ENCODE measurements at regions not wholly inside any gene's neighbourhood (a gene's known extent, or its start where the extent isn't known, plus 50 kb on each side); places are given as distances from the start of the nearest gene placed in this dataset.
A peak's percentile ranks its signal among the peaks of the same experiment; 100 is the strongest.

GRCh38 chr6:159466926-159467325 is 226.1 kb downstream of the SOD2 start:
- Histone ChIP-seq H3K4me1 (peaks cover 0 to 7% (median 0%) of the 10 kb centered on the region in 6 donors), H3K27me3 (replicated peaks in 1 of 7) (no peaks in the 10 kb centered on the region), H3K9me3 (peaks cover 0 to 11% (median 2%) of the 10 kb centered on the region in 8 donors), H3K27ac (no peak overlapping the region), H3K4me3 (no peak overlapping the region), H3K36me3 (no peaks in the 10 kb centered on the region)
- WGBS, 5 donors = 45 to 63% (median 46%) methylated on average over 2 of the region's 2 CpGs
- TF ChIP-seq, protein P1, sequence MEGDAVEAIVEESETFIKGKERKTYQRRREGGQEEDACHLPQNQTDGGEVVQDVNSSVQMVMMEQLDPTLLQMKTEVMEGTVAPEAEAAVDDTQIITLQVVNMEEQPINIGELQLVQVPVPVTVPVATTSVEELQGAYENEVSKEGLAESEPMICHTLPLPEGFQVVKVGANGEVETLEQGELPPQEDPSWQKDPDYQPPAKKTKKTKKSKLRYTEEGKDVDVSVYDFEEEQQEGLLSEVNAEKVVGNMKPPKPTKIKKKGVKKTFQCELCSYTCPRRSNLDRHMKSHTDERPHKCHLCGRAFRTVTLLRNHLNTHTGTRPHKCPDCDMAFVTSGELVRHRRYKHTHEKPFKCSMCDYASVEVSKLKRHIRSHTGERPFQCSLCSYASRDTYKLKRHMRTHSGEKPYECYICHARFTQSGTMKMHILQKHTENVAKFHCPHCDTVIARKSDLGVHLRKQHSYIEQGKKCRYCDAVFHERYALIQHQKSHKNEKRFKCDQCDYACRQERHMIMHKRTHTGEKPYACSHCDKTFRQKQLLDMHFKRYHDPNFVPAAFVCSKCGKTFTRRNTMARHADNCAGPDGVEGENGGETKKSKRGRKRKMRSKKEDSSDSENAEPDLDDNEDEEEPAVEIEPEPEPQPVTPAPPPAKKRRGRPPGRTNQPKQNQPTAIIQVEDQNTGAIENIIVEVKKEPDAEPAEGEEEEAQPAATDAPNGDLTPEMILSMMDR (IDR thresholded peaks at IDR 0.05 in 8 of 11, conservative IDR thresholded peaks at IDR 0.05 in 3 of 11) = no peak
- no peak for TF ChIP-seq POLR2AphosphoS5 (IDR thresholded peaks at IDR 0.05)
- TF ChIP-seq POLR2A (IDR thresholded peaks at IDR 0.05) = no peak
- no peak for DNase-seq
- intact Hi-C loops (cut with DNase I; ENCODE audit: low total_unique reads) = no loop called here

DNA sequence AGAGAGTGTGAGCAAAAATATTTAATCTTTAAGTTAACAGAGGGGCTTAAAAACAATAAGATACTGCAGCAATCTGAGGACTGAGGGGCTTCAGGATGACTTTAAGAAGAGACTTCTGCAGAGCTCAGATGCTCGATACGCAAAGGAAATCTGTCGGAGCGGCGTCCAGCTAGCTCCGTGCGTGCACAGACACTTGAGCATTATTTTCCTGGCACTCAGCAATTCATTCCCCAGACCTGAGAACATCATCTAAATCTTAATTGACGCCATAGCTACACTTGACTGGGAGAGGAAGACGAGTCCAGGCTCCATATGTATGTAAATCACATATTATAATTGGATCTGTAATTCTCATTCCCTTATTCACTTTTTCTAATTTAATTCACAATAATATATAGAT is 228.2 kb downstream of the SOD2 start:
- Histone ChIP-seq H3K27ac (no peak overlapping the region), H3K36me3 (no peaks in the 10 kb centered on the region), H3K4me3 (no peak overlapping the region), H3K27me3 (replicated peaks in 1 of 7) (no peaks in the 10 kb centered on the region), H3K4me1 (peaks cover 0 to 7% (median 0%) of the 10 kb centered on the region in 6 donors), H3K9me3 (no peaks in the 10 kb centered on the region)
- DNase-seq = no peak
- intact Hi-C loops (cut with DNase I; ENCODE audit: low total_unique reads) = no loop called here
- 83 to 92% (median 88%) methylated on average over 9 of the region's 9 CpGs for WGBS, 5 donors
- no peak for TF ChIP-seq POLR2A (IDR thresholded peaks at IDR 0.05)
- TF ChIP-seq, protein P1 (IDR thresholded peaks at IDR 0.05 in 8 of 11, conservative IDR thresholded peaks at IDR 0.05 in 3 of 11) = no peak
- no peak for TF ChIP-seq POLR2AphosphoS5 (IDR thresholded peaks at IDR 0.05)

DNA sequence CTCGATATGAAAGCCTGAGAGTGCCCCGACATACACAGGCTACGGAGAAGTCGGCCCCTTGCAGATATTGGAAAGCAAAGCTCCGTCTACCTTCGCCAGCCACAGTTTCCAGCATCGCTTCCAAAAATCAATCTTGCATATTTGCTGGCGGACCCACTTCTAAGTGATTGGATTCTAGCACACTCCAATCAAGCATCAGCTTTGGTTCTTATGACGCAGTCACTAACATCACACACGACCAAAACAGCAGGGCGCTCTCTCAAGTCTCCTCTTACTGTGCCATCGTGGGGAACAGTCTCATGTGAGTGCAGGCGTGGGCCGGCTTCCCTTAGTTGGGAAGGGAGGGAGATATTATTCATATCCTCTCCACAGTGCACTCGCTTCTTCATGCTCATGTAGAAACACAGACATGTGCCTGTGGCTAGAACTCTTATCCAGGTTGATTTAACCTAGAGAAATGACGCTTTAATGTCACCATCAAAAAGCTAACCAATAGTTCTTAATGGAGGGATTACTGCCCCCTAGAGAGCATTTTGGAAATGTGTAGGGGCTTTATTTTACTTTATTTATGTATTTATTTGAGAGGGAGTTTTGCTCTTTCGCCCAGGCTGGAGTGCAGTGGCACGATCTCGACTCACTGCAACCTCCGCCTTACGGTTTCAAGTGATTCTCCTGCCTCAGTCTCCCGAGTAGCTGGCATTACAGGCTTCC is 229.8 kb downstream of the SOD2 start:
- no peaks in the 10 kb centered on the region for H3K36me3 ChIP-seq

GRCh38 chr6:159462431-159462830 is 230.6 kb downstream of the SOD2 start:
- no peak overlapping the region for H3K27ac ChIP-seq
- TF ChIP-seq, protein P1 (IDR thresholded peaks at IDR 0.05 in 8 of 11, conservative IDR thresholded peaks at IDR 0.05 in 3 of 11) = no peak
- no peak for TF ChIP-seq POLR2AphosphoS5 (IDR thresholded peaks at IDR 0.05)
- 62 to 73% (median 66%) methylated on average over 7 of the region's 7 CpGs for WGBS, 5 donors
- H3K4me3 ChIP-seq = no peak overlapping the region
- H3K27me3 ChIP-seq (replicated peaks in 1 of 7) = no peaks in the 10 kb centered on the region
- no peaks in the 10 kb centered on the region for H3K36me3 ChIP-seq
- H3K4me1 ChIP-seq = peaks cover 0 to 7% (median 0%) of the 10 kb centered on the region in 6 donors
- no peak for DNase-seq
- no peaks in the 10 kb centered on the region for H3K9me3 ChIP-seq
- intact Hi-C loops (cut with DNase I; ENCODE audit: low total_unique reads) = no loop called here

More for the DNA sequence above, 229.8 kb downstream of the SOD2 start:
- Histone ChIP-seq H3K27ac (no peak overlapping the region), H3K4me3 (no peak overlapping the region), H3K9me3 (no peaks in the 10 kb centered on the region), H3K27me3 (replicated peaks in 1 of 7) (no peaks in the 10 kb centered on the region), H3K4me1 (peaks cover 0 to 7% (median 0%) of the 10 kb centered on the region in 6 donors)
- TF ChIP-seq, protein P1 (IDR thresholded peaks at IDR 0.05 in 8 of 11, conservative IDR thresholded peaks at IDR 0.05 in 3 of 11) = peak in 4 of 11 experiments; percentile 5 to 24 (median 12)
- TF ChIP-seq POLR2A (IDR thresholded peaks at IDR 0.05) = no peak
- 74 to 85% (median 81%) methylated on average over 22 of the region's 22 CpGs for WGBS, 5 donors
- intact Hi-C loops (cut with DNase I; ENCODE audit: low total_unique reads) = no loop called here
- DNase-seq = no peak

Data from spleen (tissue), 11 donors.